DOHH2 (cell line): ENCODE measurements at regions not wholly inside any gene's neighbourhood (a gene's known extent, or its start where the extent isn't known, plus 50 kb on each side); places are given as distances from the start of the nearest gene placed in this dataset.

Experiments used
- CTCF ChIP-seq: fragments of 200-600 bp; sonication (generic); IDR thresholded peaks from one replicate; pipeline ENCODE4 v1.5.1; 2014; ENCODE audit warnings: antibody characterized with exemption, mild to moderate bottlenecking, low read depth, low read length; ENCODE audit not compliant: poor library complexity, severe bottlenecking
- EZH2phosphoT487 ChIP-seq: fragments of 200-600 bp; sonication (generic); IDR thresholded peaks from 2 replicates; pipeline ENCODE4 v1.6.1; 2017; ENCODE audit warnings: borderline replicate concordance, mild to moderate bottlenecking, antibody characterized with exemption, low read length, moderate library complexity, mixed read lengths

- TF ChIP-seq CTCF (no peak), EZH2phosphoT487 (no peak)
Observed at GRCh38 chr4:86416081-86416480, 56.2 kb upstream of the MAPK10 start.
